ENCODE measurements at regions not wholly inside any gene's neighbourhood (a gene's known extent, or its start where the extent isn't known, plus 50 kb on each side); places are given as distances from the start of the nearest gene placed in this dataset.

GRCh38 chr6:140344142-140344913, 969.9 kb upstream of the CITED2 start:
- Histone ChIP-seq H3K9me2 (ENCODE audit: low read depth, low read length) (no peaks in the 10 kb centered on the region), H3K27me3 (ENCODE audit: insufficient read depth, low read length) (no peaks in the 10 kb centered on the region), H2AFZ (ENCODE audit: low read length) (no peak overlapping the region), H3K4me2 (ENCODE audit: low read length) (no peak overlapping the region), H3K36me3 (ENCODE audit: insufficient read depth, low read length) (no peaks in the 10 kb centered on the region), H3F3A (ENCODE audit: insufficient read depth, low read length) (no peaks in the 10 kb centered on the region), H3K79me2 (ENCODE audit: insufficient read depth, low read length) (no peaks in the 10 kb centered on the region), H3K4me3 (ENCODE audit: low read depth, low read length, poor library complexity, severe bottlenecking) (no peak overlapping the region), H3K9ac (ENCODE audit: low read length) (no peak overlapping the region), H3K4me1 (ENCODE audit: insufficient read depth, low read length, severe bottlenecking) (no peaks in the 10 kb centered on the region), H3K27ac (ENCODE audit: low read depth, low read length, poor library complexity, severe bottlenecking) (no peak overlapping the region), H3K9me3 (ENCODE audit: low read length) (no peaks in the 10 kb centered on the region), H4K20me1 (ENCODE audit: insufficient read depth, low read length) (no peaks in the 10 kb centered on the region)
- TF ChIP-seq EZH2 (IDR thresholded peaks at IDR 0.05; ENCODE audit: borderline replicate concordance, low read length) (no peak), CTCF (IDR thresholded peaks at IDR 0.05; ENCODE audit: low read length) (no peak)

GRCh38 chr6:140343128-140343527, 968.7 kb upstream of the CITED2 start:
- no peak overlapping the region for H2AFZ ChIP-seq (ENCODE audit: low read length)
- H3K36me3 ChIP-seq (ENCODE audit: insufficient read depth, low read length), result no peaks in the 10 kb centered on the region
- no peaks in the 10 kb centered on the region for H3K4me1 ChIP-seq (ENCODE audit: insufficient read depth, low read length, severe bottlenecking)
- H3K79me2 ChIP-seq (ENCODE audit: insufficient read depth, low read length), result no peaks in the 10 kb centered on the region
- no peak overlapping the region for H3K9ac ChIP-seq (ENCODE audit: low read length)
- H3K27me3 ChIP-seq (ENCODE audit: insufficient read depth, low read length), result no peaks in the 10 kb centered on the region
- no peaks in the 10 kb centered on the region for H4K20me1 ChIP-seq (ENCODE audit: insufficient read depth, low read length)
- no peak overlapping the region for H3K4me2 ChIP-seq (ENCODE audit: low read length)
- H3K9me3 ChIP-seq (ENCODE audit: low read length), result no peaks in the 10 kb centered on the region
- no peaks in the 10 kb centered on the region for H3K9me2 ChIP-seq (ENCODE audit: low read depth, low read length)
- no peak overlapping the region for H3K4me3 ChIP-seq (ENCODE audit: low read depth, low read length, poor library complexity, severe bottlenecking)
- no peak overlapping the region for H3K27ac ChIP-seq (ENCODE audit: low read depth, low read length, poor library complexity, severe bottlenecking)
- no peaks in the 10 kb centered on the region for H3F3A ChIP-seq (ENCODE audit: insufficient read depth, low read length)
- no peak for TF ChIP-seq EZH2 (IDR thresholded peaks at IDR 0.05; ENCODE audit: borderline replicate concordance, low read length)
- no peak for TF ChIP-seq CTCF (IDR thresholded peaks at IDR 0.05; ENCODE audit: low read length)

GRCh38 chr6:140341272-140341671, 966.8 kb upstream of the CITED2 start:
- Histone ChIP-seq H3K27me3 (ENCODE audit: insufficient read depth, low read length) (no peaks in the 10 kb centered on the region), H3K4me3 (ENCODE audit: low read depth, low read length, poor library complexity, severe bottlenecking) (no peak overlapping the region), H3K79me2 (ENCODE audit: insufficient read depth, low read length) (no peaks in the 10 kb centered on the region), H3K9me2 (ENCODE audit: low read depth, low read length) (no peaks in the 10 kb centered on the region), H4K20me1 (ENCODE audit: insufficient read depth, low read length) (no peaks in the 10 kb centered on the region), H3K9me3 (ENCODE audit: low read length) (no peaks in the 10 kb centered on the region), H3K9ac (ENCODE audit: low read length) (no peak overlapping the region), H3K36me3 (ENCODE audit: insufficient read depth, low read length) (no peaks in the 10 kb centered on the region), H3K4me1 (ENCODE audit: insufficient read depth, low read length, severe bottlenecking) (no peaks in the 10 kb centered on the region), H3K27ac (ENCODE audit: low read depth, low read length, poor library complexity, severe bottlenecking) (no peak overlapping the region), H3K4me2 (ENCODE audit: low read length) (no peak overlapping the region), H3F3A (ENCODE audit: insufficient read depth, low read length) (no peaks in the 10 kb centered on the region), H2AFZ (ENCODE audit: low read length) (no peak overlapping the region)
- no peak for TF ChIP-seq EZH2 (IDR thresholded peaks at IDR 0.05; ENCODE audit: borderline replicate concordance, low read length)
- TF ChIP-seq CTCF (IDR thresholded peaks at IDR 0.05; ENCODE audit: low read length), result no peak
